Activated CD4-positive, alpha-beta T cell treated with anti-CD3 and anti-CD28 coated beads, Interleukin-2, Interleukin-4, amounts not matched to agents 100 ng/mL and 50 ng/mL, durations not matched to agents 16 hours and 8 hours (primary cell): ENCODE measurements at regions not wholly inside any gene's neighbourhood (a gene's known extent, or its start where the extent isn't known, plus 50 kb on each side); places are given as distances from the start of the nearest gene placed in this dataset.
"Not testable (repeated sequence)": the region's sequence is repeated elsewhere in the genome, so short reads cannot be mapped to it uniquely, and the experiment has no call there.

Experiments used
- DNase-seq: peaks from one replicate; pipeline ENCODE4 v3.0.0-alpha.2; 2020; ENCODE audit warnings: low spot score

DNA sequence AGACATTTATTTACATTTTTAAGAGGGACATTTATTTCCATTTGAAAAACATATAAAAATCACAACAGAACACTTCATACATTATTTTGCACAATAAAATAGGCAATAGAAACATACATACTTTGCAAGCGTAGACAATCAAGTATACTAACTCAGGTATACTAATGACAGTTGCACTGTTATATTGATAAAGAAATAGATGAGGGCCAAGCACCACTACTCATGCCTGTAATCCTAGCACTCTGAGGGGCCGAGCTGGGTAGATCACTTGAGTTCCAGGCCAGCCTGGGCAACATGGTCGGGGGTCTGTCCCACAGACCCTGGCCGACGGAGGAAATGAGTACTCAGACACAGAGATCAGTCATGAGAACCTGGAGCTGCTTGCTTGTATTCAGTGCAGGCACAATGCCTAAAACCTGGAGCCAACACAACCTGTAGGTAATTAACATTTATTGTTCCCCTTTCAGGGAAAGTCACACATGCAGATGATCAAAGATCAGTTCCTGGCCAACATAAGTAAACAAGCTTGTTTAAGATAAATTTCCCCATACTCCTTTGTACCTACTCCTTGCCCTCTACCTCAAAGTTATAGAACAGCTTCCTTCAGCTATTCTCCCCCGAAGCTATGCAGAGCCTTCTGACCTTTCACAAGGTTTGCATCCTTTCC is 1960.2 kb downstream of the SUCLG1 start:
- DNase-seq, result no peak

DNA sequence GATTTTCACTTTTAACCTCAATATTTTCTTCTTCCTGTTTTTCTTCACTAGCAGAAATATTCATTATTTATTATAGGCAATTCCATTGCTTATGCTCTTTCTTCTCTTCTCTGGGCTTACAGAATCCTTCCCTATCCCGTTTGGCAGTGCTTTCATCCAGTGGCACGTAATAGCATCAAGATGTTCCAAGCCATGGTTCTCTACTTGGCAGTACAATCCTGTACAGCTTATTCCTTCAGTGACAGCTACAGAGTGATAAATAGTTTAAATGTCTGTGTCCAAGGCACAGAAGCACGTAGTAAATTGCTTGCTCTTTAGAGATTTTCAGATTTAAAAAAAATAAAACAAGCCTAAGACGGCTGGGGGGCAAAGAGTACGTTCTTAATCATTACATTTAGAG is 1964.3 kb downstream of the SUCLG1 start:
- no peak for DNase-seq

DNA sequence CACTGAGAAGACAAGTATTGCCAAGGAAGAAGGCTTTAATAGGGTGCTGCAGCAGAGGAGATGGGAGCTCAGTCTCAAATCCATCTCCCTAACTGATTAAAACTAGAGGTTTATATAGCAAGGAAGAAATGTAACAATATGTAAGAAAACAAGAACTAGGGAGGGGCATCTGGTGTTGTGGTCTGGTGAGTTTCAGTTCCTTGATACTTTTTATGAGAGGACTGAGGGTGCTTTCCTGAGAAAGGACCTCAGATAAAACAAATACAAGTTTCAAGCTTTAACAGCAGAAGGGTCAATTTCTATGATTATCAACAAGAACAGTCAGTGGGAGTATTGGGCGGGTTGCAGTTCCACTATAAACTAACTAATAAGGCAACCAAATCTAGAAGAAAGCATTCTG is 1967.5 kb downstream of the SUCLG1 start:
- no peak for DNase-seq

DNA sequence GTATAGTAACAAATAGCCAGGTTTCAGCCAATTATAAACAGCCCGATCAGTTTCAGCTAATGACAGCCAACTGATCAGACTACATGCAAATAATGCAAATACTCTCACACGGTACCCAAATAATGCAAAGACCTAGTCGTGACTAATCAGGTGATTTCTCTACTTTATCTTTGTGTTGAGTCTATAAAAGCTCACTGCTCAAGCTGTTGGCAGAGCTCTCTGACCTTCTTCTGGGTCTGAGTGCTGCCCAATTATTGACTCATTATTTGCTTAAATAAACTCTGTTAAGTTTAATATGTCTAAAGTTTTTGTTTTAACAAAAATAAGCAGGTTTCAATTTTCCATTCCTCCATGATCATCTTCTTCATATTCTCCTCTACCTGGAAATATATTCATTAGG is 1971.7 kb downstream of the SUCLG1 start:
- no peak for DNase-seq

DNA sequence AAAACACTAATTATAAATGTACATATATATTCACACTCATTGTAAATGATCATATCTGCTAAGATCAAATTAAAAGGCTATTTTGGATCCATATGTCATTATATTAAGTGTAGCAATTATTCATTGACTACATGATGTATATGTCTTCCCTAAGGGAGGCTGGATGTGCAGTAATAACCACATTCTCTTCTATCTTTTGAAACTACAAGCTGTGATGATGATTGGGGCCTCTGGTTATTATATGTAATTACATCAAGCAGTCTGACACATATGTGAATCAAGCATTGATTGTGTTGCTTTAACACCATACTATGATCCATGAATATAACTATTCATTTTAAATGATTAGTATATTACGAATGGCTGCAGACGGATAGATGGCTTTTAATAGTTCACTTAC is 1973.4 kb downstream of the SUCLG1 start:
- DNase-seq, result no peak

DNA sequence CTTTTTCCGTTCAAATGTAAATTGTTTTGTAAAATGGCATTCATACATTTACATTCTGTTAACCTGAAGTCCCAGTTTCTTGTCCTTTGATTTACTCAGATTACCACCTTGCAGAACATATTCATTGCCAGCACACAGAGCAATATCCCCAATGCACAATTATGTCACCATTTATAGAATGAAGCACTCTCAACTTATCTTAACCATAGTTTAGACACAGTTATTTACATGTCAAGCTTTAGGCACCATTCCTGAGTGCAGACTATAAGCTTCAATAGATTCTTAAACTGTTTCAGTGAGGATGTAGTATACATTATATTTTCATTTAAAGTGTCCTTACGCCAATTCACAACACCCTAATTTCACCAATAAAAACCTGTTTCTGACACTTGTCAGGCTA is 1977.9 kb downstream of the SUCLG1 start:
- no peak for DNase-seq

DNA sequence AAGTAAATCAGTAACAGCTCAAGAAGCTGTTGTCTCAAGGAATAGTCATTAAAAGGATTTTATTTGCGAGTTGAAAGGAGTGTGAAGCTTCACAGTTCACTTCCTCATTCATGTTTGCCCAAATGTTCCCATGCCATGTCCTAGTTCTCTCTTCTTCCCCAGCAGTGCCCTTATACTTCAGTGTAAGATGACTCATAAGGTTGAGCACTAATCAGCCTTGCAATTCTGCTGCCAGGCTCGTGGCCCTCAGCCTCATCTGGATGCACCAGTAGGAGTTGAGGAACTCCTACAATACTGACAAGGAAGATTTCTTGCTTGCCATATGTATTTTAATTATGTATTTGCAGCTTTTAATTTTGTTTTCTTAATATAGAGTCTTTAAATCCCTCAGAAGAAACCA is 1980.4 kb downstream of the SUCLG1 start:
- no peak for DNase-seq

DNA sequence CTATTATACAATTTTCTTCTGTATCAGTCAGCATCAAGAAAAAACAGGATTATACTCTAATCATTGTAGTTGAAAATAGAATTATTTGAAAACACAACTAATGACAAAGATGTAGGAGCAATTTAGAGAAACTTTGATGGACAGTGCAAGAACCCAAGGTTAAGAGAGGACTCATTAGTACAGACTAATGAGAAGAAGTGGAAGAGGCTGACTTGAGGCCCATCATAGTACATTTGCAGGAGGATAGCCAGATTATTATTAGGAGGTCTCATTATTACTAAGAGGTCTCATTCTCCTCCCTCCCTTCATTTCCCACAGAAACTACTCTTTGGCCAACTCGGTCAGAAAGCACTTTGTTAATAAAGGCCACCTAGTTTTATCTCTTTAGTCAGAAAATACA is 1983.0 kb downstream of the SUCLG1 start:
- DNase-seq, result no peak

DNA sequence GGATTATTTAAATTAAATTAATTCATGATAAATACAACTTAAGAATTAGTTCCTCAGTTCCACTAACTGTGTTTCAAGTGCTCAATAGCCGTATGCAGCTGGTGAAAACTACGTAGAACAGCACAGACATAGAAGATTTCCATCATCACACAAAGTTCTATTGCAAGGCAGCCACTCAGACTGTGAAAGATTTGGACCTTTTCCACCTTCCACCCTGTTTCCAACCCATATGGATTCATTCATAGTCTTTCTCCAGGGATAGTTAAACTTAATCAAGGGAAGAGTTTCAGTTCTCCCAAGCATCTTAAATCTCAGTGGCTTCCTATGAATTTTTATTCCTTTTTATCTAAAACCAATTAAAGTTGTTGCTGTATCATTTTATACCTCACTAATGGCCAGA is 2030.8 kb downstream of the SUCLG1 start:
- no peak for DNase-seq

DNA sequence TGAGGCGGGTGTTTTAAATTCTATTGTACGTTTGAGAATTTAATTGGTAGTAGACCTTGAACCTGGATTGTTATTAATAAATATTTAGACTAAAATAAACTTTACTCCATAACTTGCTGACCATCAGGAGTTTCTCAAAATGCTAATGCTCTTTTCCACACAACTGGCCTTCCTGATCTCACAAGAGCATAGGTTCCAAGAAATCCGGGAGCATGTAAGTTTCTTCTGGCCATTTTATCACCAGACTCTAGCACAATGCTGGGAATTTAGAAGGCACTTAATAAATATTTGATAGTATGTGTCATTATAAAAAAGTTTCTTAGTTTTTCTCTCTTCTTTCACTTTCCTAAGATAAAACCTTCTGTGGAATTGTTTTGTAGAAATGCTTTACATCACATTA is 2047.1 kb downstream of the SUCLG1 start:
- DNase-seq, result no peak

DNA sequence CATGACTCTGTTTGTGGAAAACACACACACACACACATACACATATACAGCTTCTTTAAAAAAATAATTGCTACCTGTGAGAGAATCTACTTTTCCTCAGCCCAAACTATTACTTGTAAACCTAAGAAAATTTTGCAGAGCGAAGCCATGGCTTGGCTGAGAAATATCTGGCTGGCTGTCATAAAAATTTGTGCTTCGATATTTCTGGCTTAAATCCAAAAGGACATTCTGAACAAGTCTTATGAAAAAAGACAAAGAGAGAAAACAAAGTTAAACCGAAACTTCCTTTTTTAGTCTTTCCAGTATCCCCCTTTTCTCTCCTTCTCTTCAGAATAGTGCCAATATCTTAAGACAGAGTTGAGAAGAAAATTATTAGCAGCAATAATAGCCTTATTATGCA is 2048.0 kb downstream of the SUCLG1 start:
- no peak for DNase-seq

DNA sequence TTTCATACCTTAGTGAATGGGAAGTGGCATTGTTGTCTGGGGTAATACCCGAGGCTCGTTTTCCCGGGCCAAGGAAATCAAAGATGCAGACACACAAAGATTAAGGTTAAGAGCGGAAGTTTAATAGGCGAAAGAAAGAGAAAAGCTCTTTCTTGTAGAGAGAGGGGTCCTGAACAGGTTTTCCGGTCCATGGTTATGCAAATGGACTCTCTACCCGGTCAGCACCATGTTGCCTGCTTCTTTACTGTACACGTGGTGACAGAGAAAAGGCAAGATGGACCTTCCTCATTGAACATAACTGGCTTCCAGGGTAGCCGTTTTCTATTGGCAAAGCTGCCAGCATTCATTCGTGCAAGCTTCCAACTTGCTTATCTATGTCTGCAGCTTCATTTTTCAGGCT is 2063.5 kb downstream of the SUCLG1 start:
- DNase-seq, result no peak

DNA sequence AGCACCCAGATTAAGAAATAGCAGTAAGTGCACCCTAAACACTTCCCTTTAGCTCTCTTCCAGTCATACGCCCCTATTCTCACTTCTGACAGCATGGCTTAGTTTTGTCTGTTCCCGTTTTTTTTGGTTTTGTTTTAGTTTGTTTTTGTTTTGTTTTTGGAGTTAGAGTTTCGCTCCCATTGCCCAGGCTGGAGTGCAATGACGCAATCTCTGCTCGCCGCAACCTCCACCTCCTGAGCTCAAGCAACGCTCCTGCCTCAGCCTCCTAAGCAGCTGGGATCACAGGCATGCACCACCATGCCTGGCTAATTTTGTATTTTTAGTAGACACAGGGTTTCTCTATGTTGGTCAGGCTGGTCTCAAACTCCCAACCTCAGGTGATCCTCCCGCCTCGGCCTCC is 2067.7 kb downstream of the SUCLG1 start:
- DNase-seq, result no peak

DNA sequence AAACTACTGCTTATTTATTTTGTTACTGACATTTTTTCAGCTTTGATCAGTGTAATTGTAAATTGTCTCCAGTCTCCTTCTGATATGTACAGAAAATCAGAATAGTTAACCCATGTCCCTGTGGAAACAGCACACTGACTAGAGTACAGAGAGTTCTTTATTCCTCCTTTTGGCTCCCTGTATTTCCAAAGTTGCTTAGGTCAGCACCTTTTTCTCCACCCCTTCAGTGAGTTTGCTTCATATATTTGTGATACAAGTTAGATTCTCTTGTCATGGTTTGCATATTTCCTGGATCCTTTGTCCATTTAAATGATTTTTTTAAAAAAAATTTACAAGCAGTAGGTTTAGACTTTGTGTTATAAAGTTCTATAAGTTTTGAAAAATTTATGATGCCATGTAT is 2051.1 kb upstream of the LRRTM1 start:
- no peak for DNase-seq

DNA sequence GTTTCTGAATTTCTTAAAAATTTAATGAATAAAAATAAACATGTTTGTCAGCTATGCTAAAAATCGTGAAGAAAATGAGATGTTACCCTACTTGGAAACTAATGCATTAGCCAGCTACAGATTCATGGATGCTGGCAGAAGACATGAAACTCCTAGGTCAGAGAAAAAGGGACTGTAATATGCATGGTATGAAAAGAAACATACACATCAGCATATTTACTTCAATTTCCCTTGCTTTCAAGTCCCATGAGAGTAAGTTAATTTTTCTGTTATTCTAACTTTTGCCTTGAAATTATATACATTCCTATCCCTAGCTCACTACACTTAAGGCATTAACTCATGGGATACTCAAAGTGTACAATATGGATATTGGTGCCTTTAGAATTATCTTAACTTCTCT is 2041.4 kb upstream of the LRRTM1 start:
- DNase-seq, result no peak

DNA sequence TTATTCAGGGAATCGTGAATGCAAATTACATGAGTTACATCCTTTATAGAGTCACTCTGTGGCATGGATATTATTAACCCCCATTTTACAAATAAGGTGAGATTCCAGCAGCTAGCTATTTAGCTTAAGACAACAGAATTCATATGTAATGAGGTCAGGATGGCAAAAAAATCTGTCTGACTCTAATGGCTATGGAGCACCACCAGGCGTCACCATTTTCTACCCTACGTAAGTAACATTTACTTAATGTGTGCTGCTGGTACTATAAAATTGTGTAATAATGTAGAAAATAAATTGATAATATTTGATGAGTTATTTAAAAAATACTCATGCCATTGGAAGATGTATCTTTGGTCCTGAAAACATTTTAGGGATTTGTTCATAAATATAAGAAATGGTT is 2040.1 kb upstream of the LRRTM1 start:
- no peak for DNase-seq

DNA sequence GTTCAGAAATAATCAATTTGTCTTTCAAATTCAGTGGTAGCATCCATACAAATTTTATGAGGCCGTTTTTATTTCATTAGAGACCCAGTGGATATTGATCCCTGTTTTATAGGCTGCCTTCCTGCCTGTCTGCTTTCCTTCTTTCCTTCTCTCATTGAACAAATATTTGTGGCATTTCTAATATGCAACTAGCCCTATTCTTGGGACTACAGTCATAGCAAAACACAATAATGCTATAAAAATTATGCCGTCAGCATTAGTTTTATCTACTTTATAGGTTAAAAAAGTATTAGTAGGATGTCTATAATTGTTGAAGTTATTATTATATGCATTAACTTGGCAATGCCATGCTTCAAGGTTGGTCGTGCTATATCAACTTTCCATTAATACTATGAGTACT is 2037.8 kb upstream of the LRRTM1 start:
- DNase-seq, result no peak

DNA sequence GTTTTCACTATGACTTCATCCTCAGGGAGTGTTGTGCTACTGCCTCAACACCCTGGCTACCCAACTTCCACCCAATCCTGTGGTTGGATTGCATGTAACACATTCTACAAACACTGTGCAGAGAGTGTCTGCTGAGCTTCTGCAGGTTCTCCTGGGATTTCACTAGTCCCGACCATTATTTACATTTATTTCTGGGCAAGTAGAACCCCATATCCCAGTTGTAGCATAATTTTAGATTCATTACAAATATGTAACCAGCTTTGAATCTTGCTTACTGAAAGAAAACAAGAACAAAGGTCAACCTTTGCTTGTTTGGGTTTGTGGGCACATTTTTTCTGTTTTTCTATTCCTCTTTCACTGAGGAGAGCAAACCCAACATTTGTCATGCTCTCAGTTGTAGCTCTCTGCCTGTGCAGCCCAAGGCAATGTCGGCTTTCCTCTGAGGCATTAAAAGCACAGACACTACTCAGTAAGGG is 2036.1 kb upstream of the LRRTM1 start:
- DNase-seq, result no peak

DNA sequence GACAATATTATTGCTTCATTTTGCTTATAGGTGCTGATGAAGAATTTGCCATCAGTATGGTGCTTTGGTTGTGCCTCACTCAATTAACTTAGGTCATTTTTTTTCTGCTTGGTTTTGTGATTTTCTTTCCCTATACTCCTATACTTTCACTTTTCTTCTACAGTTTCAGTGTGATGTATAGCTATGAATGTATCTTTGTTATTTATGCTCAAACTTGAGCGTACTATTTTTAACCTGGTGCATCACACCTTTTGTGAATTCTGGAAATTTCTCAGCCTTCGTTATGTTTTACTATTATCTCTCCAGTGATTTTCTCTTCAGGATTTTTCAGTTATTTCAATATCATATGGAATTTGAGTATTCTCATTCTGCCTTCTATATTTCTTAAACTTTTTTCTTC is 2035.3 kb upstream of the LRRTM1 start:
- no peak for DNase-seq

DNA sequence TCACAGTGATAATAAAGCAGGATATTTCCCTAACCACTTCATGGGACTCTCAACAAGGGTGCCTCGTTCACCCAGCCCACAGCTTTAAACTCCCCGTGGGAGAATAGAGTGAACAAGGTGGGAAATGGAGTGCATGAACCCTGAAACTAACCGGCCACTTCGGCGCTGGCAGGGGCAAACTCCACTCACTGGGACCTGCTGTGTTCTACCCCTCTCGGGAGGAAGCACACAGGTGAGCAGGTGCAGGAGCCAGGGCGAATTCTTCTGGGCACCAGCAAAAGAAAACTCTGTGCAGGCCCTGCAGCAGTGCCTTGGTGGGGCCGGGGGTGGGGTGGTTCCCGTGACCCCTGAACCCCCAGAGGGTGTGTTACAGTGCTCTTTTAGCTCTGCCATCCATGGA is 2029.1 kb upstream of the LRRTM1 start:
- DNase-seq, result no peak

DNA sequence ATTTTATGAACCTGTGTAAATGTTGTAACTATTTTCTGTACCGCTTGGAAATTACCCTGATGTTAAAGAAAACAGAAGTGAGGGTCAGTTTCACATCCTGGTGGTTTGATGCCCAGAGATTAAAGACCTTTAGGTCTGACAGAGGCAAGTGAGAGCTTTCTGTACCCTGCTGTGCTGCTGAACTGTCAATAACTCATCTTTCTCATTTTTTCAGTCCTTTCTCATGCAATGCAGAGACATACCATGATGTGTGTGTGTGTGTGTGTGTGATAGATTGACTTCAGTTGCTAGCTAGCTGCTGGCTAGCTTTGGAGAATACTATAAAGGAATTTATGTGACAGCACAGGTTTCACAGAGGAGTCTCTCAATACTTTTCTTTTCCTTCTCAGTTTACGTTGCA is 2025.6 kb upstream of the LRRTM1 start:
- DNase-seq, result no peak

DNA sequence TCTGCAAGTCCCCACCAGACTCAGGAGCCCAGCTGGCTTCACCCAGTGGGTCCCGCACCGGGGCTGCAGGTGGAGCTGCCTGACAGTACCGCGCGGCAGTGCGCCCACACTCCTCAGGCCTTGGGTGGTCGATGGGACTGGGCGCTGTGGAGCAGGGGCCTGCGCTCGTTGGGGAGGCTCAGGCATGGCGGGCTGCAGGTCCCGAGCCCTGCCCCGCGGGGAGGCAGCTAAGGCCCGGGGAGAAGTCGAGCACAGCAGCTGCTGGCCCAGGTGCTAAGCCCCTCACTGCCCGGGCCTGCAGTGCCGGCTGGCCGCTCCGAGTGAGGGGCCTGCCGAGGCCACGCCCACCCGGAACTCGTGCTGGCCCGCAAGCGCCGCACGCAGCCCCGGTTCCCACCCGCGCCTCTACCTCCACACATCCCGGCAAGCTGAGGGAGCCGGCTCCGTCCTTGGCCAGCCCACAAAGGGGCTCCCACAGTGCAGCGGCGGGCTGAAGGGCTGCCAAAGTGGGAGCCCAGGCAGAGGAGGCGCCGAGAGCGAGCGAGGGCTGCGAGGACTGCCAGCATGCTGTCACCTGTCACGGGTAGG is 2021.7 kb upstream of the LRRTM1 start:
- not testable (repeated sequence) for DNase-seq

DNA sequence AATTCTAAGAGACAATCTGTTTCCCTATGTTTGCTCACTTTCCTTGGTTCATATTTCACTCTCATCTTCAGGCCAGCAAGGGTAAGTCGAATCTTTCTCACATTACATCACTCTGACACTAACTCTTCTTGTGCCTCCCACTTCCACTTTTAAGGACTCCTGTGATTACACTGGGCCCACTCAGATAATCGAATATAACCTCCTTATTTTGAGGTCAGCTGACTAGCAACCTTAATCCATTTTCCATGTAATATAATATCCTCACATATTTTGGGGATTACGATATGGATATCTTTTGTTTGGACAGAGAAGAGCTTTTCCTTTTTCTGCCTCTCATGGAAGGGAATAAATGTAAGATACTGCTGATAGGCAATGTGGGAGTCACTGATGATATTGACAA is 2015.7 kb upstream of the LRRTM1 start:
- DNase-seq, result no peak

DNA sequence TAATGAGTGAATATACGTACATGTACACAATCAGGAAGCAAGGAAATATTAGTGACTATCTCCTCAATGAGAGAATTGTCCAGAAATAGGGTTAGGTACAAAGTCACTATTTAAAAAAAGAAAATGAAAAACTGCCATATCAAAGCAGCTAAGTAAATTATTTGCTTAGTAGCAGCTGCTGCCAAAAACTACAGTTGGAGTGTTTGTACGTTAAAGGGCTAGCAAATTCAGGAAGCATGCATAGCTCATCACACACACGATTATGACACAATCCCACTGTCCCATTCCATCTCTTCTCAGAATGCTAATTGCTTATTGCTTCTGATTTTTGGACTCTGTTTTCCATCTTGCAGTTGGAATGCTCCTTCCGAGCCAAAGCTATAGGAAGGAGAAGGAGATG is 2012.5 kb upstream of the LRRTM1 start:
- DNase-seq, result no peak
